HCT116 (cell line): ENCODE measurements at regions not wholly inside any gene's neighbourhood (a gene's known extent, or its start where the extent isn't known, plus 50 kb on each side); places are given as distances from the start of the nearest gene placed in this dataset.

Source experiments
- ATAC-seq: fragments of 200-7000 bp; cut with Tn5 transposase; 2 replicates; pipeline ENCODE4 v1.9.1; 2020; ENCODE audit warnings: mild to moderate bottlenecking, moderate library complexity
- BruUV-seq: library from RNA; stranded (reverse); fragments of 400-500 nt; replicated peaks from 2 replicates; lab custom pipeline; 2021; lab: Mats Ljungman, UMichigan
- CTCF ChIA-PET: fragments of 300-600 bp; sonication (Branson Sonifier 250); formaldehyde crosslinking; loops from one replicate; lab custom pipeline; 2021; ENCODE audit warnings: antibody characterized with exemption; lab: Charles Lee
- POLR2A ChIA-PET: fragments of 300-600, 350-600 bp; sonication (Branson Sonifier 250); formaldehyde crosslinking; loops from one replicate; lab custom pipeline; 2021; ENCODE audit warnings: antibody characterized with exemption; lab: Charles Lee
- RAD21 ChIA-PET, 2 experiments: fragments of 300-600 bp; sonication (Branson Sonifier 250); formaldehyde crosslinking; loops; one replicate each; lab custom pipeline; 2023; ENCODE audit warnings: low total read pairs in 2 of 2; ENCODE audit not compliant: uncharacterized antibody in 2 of 2, unreplicated experiment in 2 of 2, low non-redundant PET in 1 of 2; lab: Charles Lee
- DNase-seq: peaks from one replicate; pipeline ENCODE4 v3.0.0-alpha.2; 2010; ENCODE audit warnings: low read depth, low spot score
- H2AFZ ChIP-seq: fragments of 200-600 bp; shearing (Covaris generic), sonication (generic); 2 replicates; pipeline ENCODE4 v1.6.1; 2017; ENCODE audit warnings: low read depth, mixed run types, mixed read lengths, antibody characterized with exemption, low read length; ENCODE audit not compliant: poor library complexity, severe bottlenecking
- H3K27ac ChIP-seq: 2 replicates; pipeline ENCODE4 v1.5.1; 2012; ENCODE audit warnings: low read depth, low read length
- H3K27me3 ChIP-seq: fragments of 200-600 bp; sonication (generic); 2 replicates; pipeline ENCODE4 v1.6.1; 2016; ENCODE audit warnings: mixed run types, low read length, mixed read lengths; ENCODE audit not compliant: insufficient read depth
- H3K36me3 ChIP-seq, 2 experiments: fragments of 200-500 bp in 1 of 2; fragments of 200-600 bp in 1 of 2; sonication (Bioruptor generic) in 1 of 2; sonication (generic) in 1 of 2; 2 replicates each; pipeline versions ENCODE4 v1.5.1 to v1.6.1; 2014 to 2016; ENCODE audit warnings: low read length in 2 of 2, inconsistent platforms in 1 of 2, mixed read lengths in 1 of 2, mixed run types in 1 of 2; ENCODE audit not compliant: insufficient read depth in 2 of 2, control insufficient read depth in 1 of 2
- H3K4me1 ChIP-seq, 2 experiments: fragments of 200-600 bp in 1 of 2; sonication (generic) in 1 of 2; 2 replicates each; pipeline versions ENCODE4 v1.5.1 to v1.6.1; 2012 to 2017; ENCODE audit warnings: low read length in 2 of 2, inconsistent platforms in 1 of 2, mild to moderate bottlenecking in 1 of 2, mixed read lengths in 1 of 2, mixed run types in 1 of 2, moderate library complexity in 1 of 2; ENCODE audit not compliant: insufficient read depth in 2 of 2, control insufficient read depth in 1 of 2
- H3K4me2 ChIP-seq: fragments of 200-600 bp; sonication (generic); 2 replicates; pipeline ENCODE4 v1.6.1; 2017; ENCODE audit warnings: mixed run types, low read length, mixed read lengths
- H3K4me3 ChIP-seq, 2 experiments: fragments of 200-600 bp in 1 of 2; sonication (generic) in 1 of 2; replicated peaks in 1 of 2; 2 replicates each; pipeline ENCODE4 v1.5.1; 2011 to 2016; ENCODE audit warnings: low read length in 2 of 2, control low read depth in 1 of 2, low read depth in 1 of 2, mild to moderate bottlenecking in 1 of 2, mixed read lengths in 1 of 2, mixed run types in 1 of 2
- H3K79me2 ChIP-seq: fragments of 200-600 bp; sonication (generic); 2 replicates; pipeline ENCODE4 v1.6.1; 2017; ENCODE audit warnings: mild to moderate bottlenecking, mixed run types, low read length, moderate library complexity, mixed read lengths; ENCODE audit not compliant: insufficient read depth
- H3K9ac ChIP-seq: fragments of 200-600 bp; sonication (generic); 2 replicates; pipeline ENCODE4 v1.6.1; 2016; ENCODE audit warnings: low read length, mixed read lengths
- H3K9me2 ChIP-seq: fragments of 200-600 bp; sonication (generic), shearing (Covaris generic); 2 replicates; pipeline ENCODE4 v1.6.1; 2017; ENCODE audit warnings: mixed run types, mild to moderate bottlenecking, moderate library complexity; ENCODE audit not compliant: insufficient read depth
- H3K9me3 ChIP-seq, 2 experiments: fragments of 200-500 bp in 1 of 2; fragments of 200-600 bp in 1 of 2; sonication (Bioruptor generic) in 1 of 2; sonication (generic) in 1 of 2; 2 replicates each; pipeline ENCODE4 v1.6.1; 2014 to 2017; ENCODE audit warnings: low read length in 2 of 2, mixed read lengths in 2 of 2, inconsistent platforms in 1 of 2, low read depth in 1 of 2, mild to moderate bottlenecking in 1 of 2, mixed run types in 1 of 2, moderate library complexity in 1 of 2; ENCODE audit not compliant: control insufficient read depth in 1 of 2, insufficient read depth in 1 of 2
- H4K20me1 ChIP-seq: fragments of 200-600 bp; sonication (generic), shearing (Covaris generic); 2 replicates; pipeline ENCODE4 v1.6.1; 2017; ENCODE audit warnings: mixed run types, mild to moderate bottlenecking, moderate library complexity; ENCODE audit not compliant: insufficient read depth
- CEBPB ChIP-seq: IDR thresholded peaks from 2 replicates; pipeline ENCODE4 v1.6.1; 2012; ENCODE audit warnings: low read depth
- ELF1 ChIP-seq: IDR thresholded peaks from 2 replicates; pipeline ENCODE4 v1.6.1; 2012; ENCODE audit warnings: low read depth, borderline replicate concordance
- FOSL1 ChIP-seq: IDR thresholded peaks from 2 replicates; pipeline ENCODE4 v1.6.1; 2012; ENCODE audit warnings: low read depth
- POLR2A ChIP-seq: IDR thresholded peaks from 2 replicates; pipeline ENCODE4 v1.7.0; 2011; ENCODE audit warnings: borderline replicate concordance; ENCODE audit not compliant: insufficient read depth, insufficient read length; ENCODE audit errors: extremely low read depth
- POLR2AphosphoS5 ChIP-seq: IDR thresholded peaks from 2 replicates; pipeline ENCODE4 v1.6.1; 2011; ENCODE audit warnings: mild to moderate bottlenecking, low read depth, low read length, moderate library complexity
- SP1 ChIP-seq: IDR thresholded peaks from 2 replicates; pipeline ENCODE4 v1.6.1; 2012; ENCODE audit warnings: low read depth
- SRF ChIP-seq: IDR thresholded peaks from 2 replicates; pipeline ENCODE4 v1.6.1; 2012; ENCODE audit warnings: low read depth
- ZFX ChIP-seq: fragments of 450-650 bp; IDR thresholded peaks from 2 replicates; pipeline ENCODE4 v1.6.1; 2017
- ZNF274 ChIP-seq: fragments of 200-500 bp; sonication (Bioruptor generic); IDR thresholded peaks from 2 replicates; pipeline ENCODE4 v1.6.1; 2014; ENCODE audit warnings: mild to moderate bottlenecking, low read depth, low read length, inconsistent platforms
- intact Hi-C: fragments of 100-400 bp; cut with micrococcal nuclease; formaldehyde crosslinking; loops from 2 replicates; pipeline ENCODE4 v1.10.0; 2022
- TF ChIP-seq, protein P1 (sequence below): IDR thresholded peaks from 2 replicates; pipeline ENCODE4 v1.6.1; 2012
- TF ChIP-seq, protein P2 (sequence below): IDR thresholded peaks from 2 replicates; pipeline ENCODE4 v1.6.1; 2011; ENCODE audit warnings: mild to moderate bottlenecking, low read length, moderate library complexity; ENCODE audit not compliant: insufficient replicate concordance; ENCODE audit errors: extremely low read depth
- TF ChIP-seq, protein P3 (sequence below): IDR thresholded peaks from 2 replicates; pipeline ENCODE4 v1.6.1; 2012; ENCODE audit warnings: low read depth

DNA sequence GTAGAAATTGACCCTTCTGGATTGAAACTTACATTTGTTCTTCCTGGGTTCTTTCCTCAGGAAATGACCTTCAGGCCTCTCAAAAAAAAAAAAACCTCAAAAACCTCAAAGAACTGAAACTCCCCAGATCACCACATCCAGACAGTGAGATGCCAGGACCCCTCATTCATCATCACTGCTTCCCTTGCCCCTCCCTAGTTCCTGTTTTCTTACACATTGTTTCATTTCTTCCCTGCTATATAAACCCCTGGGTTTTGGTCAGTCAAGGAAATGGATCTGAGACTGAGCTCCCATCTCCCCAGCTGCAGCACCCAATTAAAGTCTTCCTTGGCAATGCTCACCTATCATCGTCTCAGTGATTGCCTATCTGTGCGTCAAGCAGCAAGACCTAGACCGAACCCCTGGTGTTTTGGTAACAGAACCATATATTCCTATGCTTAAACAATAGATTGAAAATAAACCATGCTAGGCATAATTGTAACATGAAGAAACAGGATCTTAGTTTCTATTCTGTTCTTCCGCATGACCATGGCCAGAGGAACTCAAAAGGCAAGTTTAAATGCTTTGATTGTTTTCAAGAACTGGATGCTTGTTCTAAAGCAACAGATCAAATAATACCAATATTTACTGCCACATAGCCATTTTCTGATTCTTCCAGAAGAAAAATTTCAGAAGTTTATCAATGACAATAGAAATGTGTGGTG lies 108.0 kb upstream of the MAX start:
- intact Hi-C loops: no loop called here
- no peak for ATAC-seq

More for the DNA sequence above, 108.0 kb upstream of the MAX start:
- Histone ChIP-seq H4K20me1 (no peaks in the 10 kb centered on the region), H3K79me2 (no peaks in the 10 kb centered on the region), H3K36me3 (no peaks in the 10 kb centered on the region), H3K9ac (no peak overlapping the region), H2AFZ (no peak overlapping the region), H3K4me1 (peaks cover 7 to 9% of the 10 kb centered on the region in 2 experiments), H3K27ac (no peak overlapping the region), H3K9me2 (no peaks in the 10 kb centered on the region), H3K4me2 (no peak overlapping the region), H3K27me3 (no peaks in the 10 kb centered on the region), H3K9me3 (no peaks in the 10 kb centered on the region), H3K4me3 (no peak overlapping the region)
- RAD21 ChIA-PET: no interaction called here
- CTCF ChIA-PET: no interaction called here
- no TSS peak for BruUV-seq
- POLR2A ChIA-PET: no interaction called here
- DNase-seq: no peak
- TF ChIP-seq, protein P1, sequence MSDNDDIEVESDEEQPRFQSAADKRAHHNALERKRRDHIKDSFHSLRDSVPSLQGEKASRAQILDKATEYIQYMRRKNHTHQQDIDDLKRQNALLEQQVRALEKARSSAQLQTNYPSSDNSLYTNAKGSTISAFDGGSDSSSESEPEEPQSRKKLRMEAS: no peak
- TF ChIP-seq ZFX (no peak), FOSL1 (no peak), CEBPB (no peak), ELF1 (no peak), SRF (no peak), SP1 (no peak), ZNF274 (no peak), POLR2AphosphoS5 (no peak), POLR2A (no peak)
- TF ChIP-seq, protein P2, sequence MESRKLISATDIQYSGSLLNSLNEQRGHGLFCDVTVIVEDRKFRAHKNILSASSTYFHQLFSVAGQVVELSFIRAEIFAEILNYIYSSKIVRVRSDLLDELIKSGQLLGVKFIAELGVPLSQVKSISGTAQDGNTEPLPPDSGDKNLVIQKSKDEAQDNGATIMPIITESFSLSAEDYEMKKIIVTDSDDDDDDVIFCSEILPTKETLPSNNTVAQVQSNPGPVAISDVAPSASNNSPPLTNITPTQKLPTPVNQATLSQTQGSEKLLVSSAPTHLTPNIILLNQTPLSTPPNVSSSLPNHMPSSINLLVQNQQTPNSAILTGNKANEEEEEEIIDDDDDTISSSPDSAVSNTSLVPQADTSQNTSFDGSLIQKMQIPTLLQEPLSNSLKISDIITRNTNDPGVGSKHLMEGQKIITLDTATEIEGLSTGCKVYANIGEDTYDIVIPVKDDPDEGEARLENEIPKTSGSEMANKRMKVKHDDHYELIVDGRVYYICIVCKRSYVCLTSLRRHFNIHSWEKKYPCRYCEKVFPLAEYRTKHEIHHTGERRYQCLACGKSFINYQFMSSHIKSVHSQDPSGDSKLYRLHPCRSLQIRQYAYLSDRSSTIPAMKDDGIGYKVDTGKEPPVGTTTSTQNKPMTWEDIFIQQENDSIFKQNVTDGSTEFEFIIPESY: no peak
- TF ChIP-seq, protein P3, sequence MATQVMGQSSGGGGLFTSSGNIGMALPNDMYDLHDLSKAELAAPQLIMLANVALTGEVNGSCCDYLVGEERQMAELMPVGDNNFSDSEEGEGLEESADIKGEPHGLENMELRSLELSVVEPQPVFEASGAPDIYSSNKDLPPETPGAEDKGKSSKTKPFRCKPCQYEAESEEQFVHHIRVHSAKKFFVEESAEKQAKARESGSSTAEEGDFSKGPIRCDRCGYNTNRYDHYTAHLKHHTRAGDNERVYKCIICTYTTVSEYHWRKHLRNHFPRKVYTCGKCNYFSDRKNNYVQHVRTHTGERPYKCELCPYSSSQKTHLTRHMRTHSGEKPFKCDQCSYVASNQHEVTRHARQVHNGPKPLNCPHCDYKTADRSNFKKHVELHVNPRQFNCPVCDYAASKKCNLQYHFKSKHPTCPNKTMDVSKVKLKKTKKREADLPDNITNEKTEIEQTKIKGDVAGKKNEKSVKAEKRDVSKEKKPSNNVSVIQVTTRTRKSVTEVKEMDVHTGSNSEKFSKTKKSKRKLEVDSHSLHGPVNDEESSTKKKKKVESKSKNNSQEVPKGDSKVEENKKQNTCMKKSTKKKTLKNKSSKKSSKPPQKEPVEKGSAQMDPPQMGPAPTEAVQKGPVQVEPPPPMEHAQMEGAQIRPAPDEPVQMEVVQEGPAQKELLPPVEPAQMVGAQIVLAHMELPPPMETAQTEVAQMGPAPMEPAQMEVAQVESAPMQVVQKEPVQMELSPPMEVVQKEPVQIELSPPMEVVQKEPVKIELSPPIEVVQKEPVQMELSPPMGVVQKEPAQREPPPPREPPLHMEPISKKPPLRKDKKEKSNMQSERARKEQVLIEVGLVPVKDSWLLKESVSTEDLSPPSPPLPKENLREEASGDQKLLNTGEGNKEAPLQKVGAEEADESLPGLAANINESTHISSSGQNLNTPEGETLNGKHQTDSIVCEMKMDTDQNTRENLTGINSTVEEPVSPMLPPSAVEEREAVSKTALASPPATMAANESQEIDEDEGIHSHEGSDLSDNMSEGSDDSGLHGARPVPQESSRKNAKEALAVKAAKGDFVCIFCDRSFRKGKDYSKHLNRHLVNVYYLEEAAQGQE: no peak
